Gastroesophageal sphincter (tissue), 4 donors: ENCODE measurements at regions not wholly inside any gene's neighbourhood (a gene's known extent, or its start where the extent isn't known, plus 50 kb on each side); places are given as distances from the start of the nearest gene placed in this dataset.

Experiments
- ATAC-seq: fragments of 150-250 bp; one replicate; pipeline ENCODE4 v1.9.1; 2016; ENCODE audit warnings: mild to moderate bottlenecking, moderate library complexity
- H3K27ac ChIP-seq, 4 donors: fragments of 200-600 bp; sonication (generic) in 3 of 4; 1 replicate in 3 of 4; 2 replicates in 1 of 4; pipeline ENCODE4 v1.5.1; 2016 to 2019
- H3K27me3 ChIP-seq: fragments of 200-600 bp; sonication (generic); one replicate; pipeline ENCODE4 v1.5.1; 2019
- H3K36me3 ChIP-seq, 2 donors: fragments of 200-600 bp; sonication (generic); one replicate each; pipeline ENCODE4 v1.5.1; 2019; ENCODE audit warnings: control low read depth in 1 of 2
- H3K4me1 ChIP-seq, 3 donors: fragments of 200-600 bp; sonication (generic); 1 replicate in 2 of 3; 2 replicates in 1 of 3; pipeline ENCODE4 v1.5.1; 2016 to 2019; ENCODE audit warnings: control low read depth in 2 of 3
- H3K4me3 ChIP-seq, 2 donors: fragments of 200-600 bp; sonication (generic); one replicate each; pipeline ENCODE4 v1.5.1; 2019; ENCODE audit warnings: mild to moderate bottlenecking in 1 of 2, moderate library complexity in 1 of 2
- H3K9me3 ChIP-seq, 3 donors: fragments of 200-600 bp; sonication (generic); one replicate each; pipeline ENCODE4 v1.5.1; 2017 to 2019; ENCODE audit warnings: control low read depth in 2 of 3
- CTCF ChIP-seq, 4 experiments: fragments of 200-600 bp in 2 of 4; fragments of 450-650 bp in 2 of 4; sonication (generic) in 1 of 4; IDR thresholded peaks; one replicate each; pipeline ENCODE4 v1.5.1; 2017 to 2019; ENCODE audit warnings: antibody characterized with exemption in 4 of 4, mild to moderate bottlenecking in 2 of 4, moderate library complexity in 2 of 4
- EP300 ChIP-seq: sonication (generic); formaldehyde crosslinking; IDR thresholded peaks from one replicate; pipeline ENCODE4 v1.6.1; 2017; ENCODE audit warnings: antibody characterized with exemption, mild to moderate bottlenecking
- POLR2A ChIP-seq, 2 donors: fragments of 450-650 bp; IDR thresholded peaks; one replicate each; pipeline ENCODE4 v1.6.1; 2017; ENCODE audit warnings: antibody characterized with exemption in 2 of 2, mild to moderate bottlenecking in 2 of 2, moderate library complexity in 1 of 2
- POLR2AphosphoS5 ChIP-seq: sonication (generic); formaldehyde crosslinking; IDR thresholded peaks from one replicate; pipeline ENCODE4 v1.6.1; 2017; ENCODE audit warnings: antibody characterized with exemption
- WGBS, 2 donors: methylation state at CpG; one replicate each; pipeline ENCODE4 v1.1.5; 2018; ENCODE audit warnings: low coverage in 1 of 2; 5-methylcytosine and 5-hydroxymethylcytosine counted together

- Histone ChIP-seq H3K27me3 (no peaks in the 10 kb centered on the region), H3K27ac (no peak overlapping the region), H3K9me3 (no peaks in the 10 kb centered on the region), H3K4me3 (no peak overlapping the region), H3K36me3 (no peaks in the 10 kb centered on the region), H3K4me1 (no peaks in the 10 kb centered on the region)
- no peak for ATAC-seq
- no peak for TF ChIP-seq POLR2AphosphoS5
- WGBS, 2 donors = 94% methylated on average over 4 of the region's 8 CpGs; no CpG with 5 or more reads in 1 of the 2 donors
Observed at GRCh38 chr2:5494212-5494611, 198.0 kb upstream of the SOX11 start.

GRCh38 chr2:5495586-5495985, 196.6 kb upstream of the SOX11 start:
- no peak for ATAC-seq
- Histone ChIP-seq H3K9me3 (no peaks in the 10 kb centered on the region), H3K27me3 (no peaks in the 10 kb centered on the region), H3K4me3 (no peak overlapping the region), H3K27ac (no peak overlapping the region), H3K4me1 (no peaks in the 10 kb centered on the region), H3K36me3 (no peaks in the 10 kb centered on the region)
- 22 to 73% methylated on average over 2 to 8 of the region's 8 CpGs for WGBS, 2 donors
- no peak for TF ChIP-seq POLR2AphosphoS5
- TF ChIP-seq EP300 = no peak
- TF ChIP-seq POLR2A (IDR thresholded peaks at IDR 0.05) = no peak
- TF ChIP-seq CTCF (IDR thresholded peaks at IDR 0.05) = no peak

GRCh38 chr2:5497874-5498273, 194.3 kb upstream of the SOX11 start:
- ATAC-seq = no peak
- no peaks in the 10 kb centered on the region for H3K36me3 ChIP-seq
- H3K27ac ChIP-seq = no peak overlapping the region
- H3K27me3 ChIP-seq = no peaks in the 10 kb centered on the region
- TF ChIP-seq CTCF (IDR thresholded peaks at IDR 0.05) = no peak
- no peak for TF ChIP-seq POLR2A (IDR thresholded peaks at IDR 0.05)
- TF ChIP-seq POLR2AphosphoS5 = no peak
- TF ChIP-seq EP300 = no peak
- no peak overlapping the region for H3K4me3 ChIP-seq
- no peaks in the 10 kb centered on the region for H3K9me3 ChIP-seq
- no peaks in the 10 kb centered on the region for H3K4me1 ChIP-seq
- 87% methylated on average over 8 of the region's 10 CpGs; no CpG with 5 or more reads in 1 of the 2 donors for WGBS, 2 donors

GRCh38 chr2:5501807-5502206, 190.4 kb upstream of the SOX11 start:
- TF ChIP-seq EP300 (no peak), POLR2AphosphoS5 (no peak), CTCF (IDR thresholded peaks at IDR 0.05) (no peak), POLR2A (IDR thresholded peaks at IDR 0.05) (no peak)
- no peak overlapping the region for H3K4me3 ChIP-seq
- H3K27ac ChIP-seq = no peak overlapping the region
- H3K4me1 ChIP-seq = no peaks in the 10 kb centered on the region
- no peak for ATAC-seq
- no peaks in the 10 kb centered on the region for H3K36me3 ChIP-seq
- no peaks in the 10 kb centered on the region for H3K9me3 ChIP-seq
- no peaks in the 10 kb centered on the region for H3K27me3 ChIP-seq
- WGBS, 2 donors = 83 to 100% methylated on average over 1 of the region's 1 CpG

GRCh38 chr2:5502385-5502784, 189.8 kb upstream of the SOX11 start:
- no peaks in the 10 kb centered on the region for H3K27me3 ChIP-seq
- ATAC-seq = no peak
- no peaks in the 10 kb centered on the region for H3K36me3 ChIP-seq
- H3K4me3 ChIP-seq = no peak overlapping the region
- H3K4me1 ChIP-seq = no peaks in the 10 kb centered on the region
- WGBS, 2 donors = 83 to 100% methylated on average over 3 of the region's 3 CpGs
- no peaks in the 10 kb centered on the region for H3K9me3 ChIP-seq
- TF ChIP-seq POLR2AphosphoS5 = no peak
- no peak for TF ChIP-seq POLR2A (IDR thresholded peaks at IDR 0.05)
- no peak for TF ChIP-seq EP300
- TF ChIP-seq CTCF (IDR thresholded peaks at IDR 0.05) = no peak
- H3K27ac ChIP-seq = no peak overlapping the region
